ENCODE measurements at regions not wholly inside any gene's neighbourhood (a gene's known extent, or its start where the extent isn't known, plus 50 kb on each side); places are given as distances from the start of the nearest gene placed in this dataset.

- TF ChIP-seq, protein P1, sequence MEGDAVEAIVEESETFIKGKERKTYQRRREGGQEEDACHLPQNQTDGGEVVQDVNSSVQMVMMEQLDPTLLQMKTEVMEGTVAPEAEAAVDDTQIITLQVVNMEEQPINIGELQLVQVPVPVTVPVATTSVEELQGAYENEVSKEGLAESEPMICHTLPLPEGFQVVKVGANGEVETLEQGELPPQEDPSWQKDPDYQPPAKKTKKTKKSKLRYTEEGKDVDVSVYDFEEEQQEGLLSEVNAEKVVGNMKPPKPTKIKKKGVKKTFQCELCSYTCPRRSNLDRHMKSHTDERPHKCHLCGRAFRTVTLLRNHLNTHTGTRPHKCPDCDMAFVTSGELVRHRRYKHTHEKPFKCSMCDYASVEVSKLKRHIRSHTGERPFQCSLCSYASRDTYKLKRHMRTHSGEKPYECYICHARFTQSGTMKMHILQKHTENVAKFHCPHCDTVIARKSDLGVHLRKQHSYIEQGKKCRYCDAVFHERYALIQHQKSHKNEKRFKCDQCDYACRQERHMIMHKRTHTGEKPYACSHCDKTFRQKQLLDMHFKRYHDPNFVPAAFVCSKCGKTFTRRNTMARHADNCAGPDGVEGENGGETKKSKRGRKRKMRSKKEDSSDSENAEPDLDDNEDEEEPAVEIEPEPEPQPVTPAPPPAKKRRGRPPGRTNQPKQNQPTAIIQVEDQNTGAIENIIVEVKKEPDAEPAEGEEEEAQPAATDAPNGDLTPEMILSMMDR (IDR thresholded peaks at IDR 0.05; ENCODE audit: borderline replicate concordance, extremely low read depth, low read length, poor library complexity, severe bottlenecking), result no peak
- no peak for TF ChIP-seq EZH2 (IDR thresholded peaks at IDR 0.05; ENCODE audit: borderline replicate concordance, low read depth, low read length, severe bottlenecking)
Measured at GRCh38 chr6:21437581-21437980, 156.0 kb upstream of the SOX4 start.

Data from DND-41 (cell line).